Stimulated activated naive CD8-positive, alpha-beta T cell treated with anti-CD3 and anti-CD28 coated beads, Interleukin-15, amount 100 ng/mL, for 72 hours (primary cell): ENCODE measurements at regions not wholly inside any gene's neighbourhood (a gene's known extent, or its start where the extent isn't known, plus 50 kb on each side); places are given as distances from the start of the nearest gene placed in this dataset.
"Not testable (repeated sequence)": the region's sequence is repeated elsewhere in the genome, so short reads cannot be mapped to it uniquely, and the experiment has no call there.

Source experiments
- ATAC-seq: fragments of 150-1000 bp; cut with Tn5 transposase; 2 replicates; pipeline ENCODE4 v1.10.0; 2021; ENCODE audit warnings: mild to moderate bottlenecking, moderate library complexity
- DNase-seq, 2 donors: peaks; one replicate each; pipeline ENCODE4 v3.0.0; 2021 to 2022
- H3K27ac Mint-ChIP-seq, 2 donors: one replicate each; pipeline ENCODE4 v1.8.0; 2022; ENCODE audit warnings: mild to moderate bottlenecking in 2 of 2, mixed read lengths in 2 of 2, moderate library complexity in 2 of 2
- H3K27me3 Mint-ChIP-seq: one replicate; pipeline ENCODE4 v1.8.0; 2022; ENCODE audit warnings: mixed read lengths
- H3K4me1 Mint-ChIP-seq: one replicate; pipeline ENCODE4 v1.8.0; 2022; ENCODE audit warnings: mild to moderate bottlenecking, mixed read lengths
- H3K4me3 Mint-ChIP-seq, 2 donors: one replicate each; pipeline ENCODE4 v1.8.0; 2022; ENCODE audit warnings: mild to moderate bottlenecking in 2 of 2, mixed read lengths in 2 of 2, moderate library complexity in 1 of 2
- H3K9me3 Mint-ChIP-seq, 2 donors: one replicate each; pipeline ENCODE4 v1.8.0; 2022; ENCODE audit warnings: mixed read lengths in 2 of 2

- not testable (repeated sequence) for H3K27me3 Mint-ChIP-seq, DNase-seq, ATAC-seq, H3K4me3 Mint-ChIP-seq, H3K27ac Mint-ChIP-seq, H3K4me1 Mint-ChIP-seq
- peaks cover 4 to 15% of the 10 kb centered on the region in 2 donors for H3K9me3 Mint-ChIP-seq
Observed at GRCh38 chr4:59556191-59556590, 1643.9 kb upstream of the ADGRL3 start.

- peaks cover 4 to 15% of the 10 kb centered on the region in 2 donors for H3K9me3 Mint-ChIP-seq
- H3K4me3 Mint-ChIP-seq, H3K4me1 Mint-ChIP-seq, H3K27ac Mint-ChIP-seq, ATAC-seq, DNase-seq, H3K27me3 Mint-ChIP-seq: not testable (repeated sequence)
Observed at GRCh38 chr4:59560141-59560648, 1639.9 kb upstream of the ADGRL3 start.

- Mint-ChIP-seq H3K27ac (no peak overlapping the region), H3K27me3 (no peaks in the 10 kb centered on the region), H3K4me3 (no peak overlapping the region), H3K9me3 (no peaks in the 10 kb centered on the region), H3K4me1 (no peaks in the 10 kb centered on the region)
- ATAC-seq = no peak
- no peak for DNase-seq
Observed at GRCh38 chr4:59565836-59566235, 1634.3 kb upstream of the ADGRL3 start.

- Mint-ChIP-seq H3K27me3 (no peaks in the 10 kb centered on the region), H3K4me3 (no peak overlapping the region), H3K27ac (no peak overlapping the region), H3K4me1 (no peaks in the 10 kb centered on the region), H3K9me3 (no peaks in the 10 kb centered on the region)
- DNase-seq (no peak), ATAC-seq (no peak)
Observed at GRCh38 chr4:59570860-59571476, 1629.2 kb upstream of the ADGRL3 start.

- no peaks in the 10 kb centered on the region for H3K9me3 Mint-ChIP-seq
- ATAC-seq = no peak
- no peak overlapping the region for H3K4me3 Mint-ChIP-seq
- DNase-seq = no peak
- H3K27ac Mint-ChIP-seq = no peak overlapping the region
- H3K27me3 Mint-ChIP-seq = no peaks in the 10 kb centered on the region
- no peaks in the 10 kb centered on the region for H3K4me1 Mint-ChIP-seq
Observed at GRCh38 chr4:59571805-59572430, 1628.2 kb upstream of the ADGRL3 start.

- ATAC-seq = no peak
- no peak overlapping the region for H3K27ac Mint-ChIP-seq
- H3K9me3 Mint-ChIP-seq = peaks cover 25 to 44% of the 10 kb centered on the region in 2 donors
- no peak for DNase-seq
- no peak overlapping the region for H3K4me3 Mint-ChIP-seq
- H3K27me3 Mint-ChIP-seq = no peaks in the 10 kb centered on the region
- no peaks in the 10 kb centered on the region for H3K4me1 Mint-ChIP-seq
Observed at GRCh38 chr4:59583845-59584568, 1616.1 kb upstream of the ADGRL3 start.

- peaks cover 0 to 23% of the 10 kb centered on the region in 2 donors for H3K9me3 Mint-ChIP-seq
- H3K27me3 Mint-ChIP-seq = no peaks in the 10 kb centered on the region
- DNase-seq = no peak
- no peak overlapping the region for H3K27ac Mint-ChIP-seq
- H3K4me3 Mint-ChIP-seq = no peak overlapping the region
- no peak for ATAC-seq
- H3K4me1 Mint-ChIP-seq = no peaks in the 10 kb centered on the region
Observed at GRCh38 chr4:59597536-59598329, 1602.4 kb upstream of the ADGRL3 start.

- no peak for DNase-seq
- no peaks in the 10 kb centered on the region for H3K27me3 Mint-ChIP-seq
- H3K4me3 Mint-ChIP-seq = no peak overlapping the region
- no peak overlapping the region for H3K27ac Mint-ChIP-seq
- peaks cover 0 to 24% of the 10 kb centered on the region in 2 donors for H3K9me3 Mint-ChIP-seq
- H3K4me1 Mint-ChIP-seq = no peaks in the 10 kb centered on the region
- no peak for ATAC-seq
Observed at GRCh38 chr4:59598330-59598618, 1601.9 kb upstream of the ADGRL3 start.

- H3K27me3 Mint-ChIP-seq = no peaks in the 10 kb centered on the region
- no peak for DNase-seq
- peaks cover 0 to 4% of the 10 kb centered on the region in 2 donors for H3K9me3 Mint-ChIP-seq
- H3K4me3 Mint-ChIP-seq = no peak overlapping the region
- ATAC-seq = no peak
- no peaks in the 10 kb centered on the region for H3K4me1 Mint-ChIP-seq
- no peak overlapping the region for H3K27ac Mint-ChIP-seq
Observed at GRCh38 chr4:59608466-59608865, 1591.7 kb upstream of the ADGRL3 start.

- Mint-ChIP-seq H3K4me3 (no peak overlapping the region), H3K4me1 (no peaks in the 10 kb centered on the region), H3K27me3 (no peaks in the 10 kb centered on the region), H3K27ac (no peak overlapping the region), H3K9me3 (no peaks in the 10 kb centered on the region)
- ATAC-seq (no peak), DNase-seq (no peak)
Observed at GRCh38 chr4:59612235-59612634, 1587.9 kb upstream of the ADGRL3 start.

- Mint-ChIP-seq H3K9me3 (peaks cover 5 to 8% of the 10 kb centered on the region in 2 donors), H3K4me3 (no peak overlapping the region), H3K27ac (no peak overlapping the region), H3K27me3 (no peaks in the 10 kb centered on the region), H3K4me1 (no peaks in the 10 kb centered on the region)
- no peak for DNase-seq
- no peak for ATAC-seq
Observed at GRCh38 chr4:59615316-59615715, 1584.8 kb upstream of the ADGRL3 start.

GRCh38 chr4:59629348-59629747, 1570.8 kb upstream of the ADGRL3 start:
- no peak overlapping the region for H3K27ac Mint-ChIP-seq
- no peaks in the 10 kb centered on the region for H3K27me3 Mint-ChIP-seq
- H3K4me3 Mint-ChIP-seq = no peak overlapping the region
- peaks cover 13 to 25% of the 10 kb centered on the region in 2 donors for H3K9me3 Mint-ChIP-seq
- ATAC-seq = no peak
- H3K4me1 Mint-ChIP-seq = no peaks in the 10 kb centered on the region
- no peak for DNase-seq

- no peak for ATAC-seq
- H3K9me3 Mint-ChIP-seq = peaks cover 13 to 24% of the 10 kb centered on the region in 2 donors
Observed at GRCh38 chr4:59630235-59630634, 1569.9 kb upstream of the ADGRL3 start.

GRCh38 chr4:59630922-59631321, 1569.2 kb upstream of the ADGRL3 start:
- DNase-seq (no peak), ATAC-seq (no peak)
- no peaks in the 10 kb centered on the region for H3K27me3 Mint-ChIP-seq
- H3K27ac Mint-ChIP-seq = no peak overlapping the region
- peaks cover 13 to 30% of the 10 kb centered on the region in 2 donors for H3K9me3 Mint-ChIP-seq
- no peak overlapping the region for H3K4me3 Mint-ChIP-seq
- H3K4me1 Mint-ChIP-seq = no peaks in the 10 kb centered on the region

More at GRCh38 chr4:59630235-59630634, 1569.9 kb upstream of the ADGRL3 start:
- no peak for DNase-seq
- no peaks in the 10 kb centered on the region for H3K27me3 Mint-ChIP-seq
- no peaks in the 10 kb centered on the region for H3K4me1 Mint-ChIP-seq
- no peak overlapping the region for H3K27ac Mint-ChIP-seq
- H3K4me3 Mint-ChIP-seq = no peak overlapping the region

GRCh38 chr4:59637596-59637995, 1562.5 kb upstream of the ADGRL3 start:
- H3K9me3 Mint-ChIP-seq = peaks cover 19 to 24% of the 10 kb centered on the region in 2 donors
- no peak for ATAC-seq
- H3K4me3 Mint-ChIP-seq = no peak overlapping the region
- DNase-seq = no peak
- H3K27ac Mint-ChIP-seq = no peak overlapping the region
- H3K4me1 Mint-ChIP-seq = no peaks in the 10 kb centered on the region
- no peaks in the 10 kb centered on the region for H3K27me3 Mint-ChIP-seq
